ENCODE measurements at regions not wholly inside any gene's neighbourhood (a gene's known extent, or its start where the extent isn't known, plus 50 kb on each side); places are given as distances from the start of the nearest gene placed in this dataset.

DNA sequence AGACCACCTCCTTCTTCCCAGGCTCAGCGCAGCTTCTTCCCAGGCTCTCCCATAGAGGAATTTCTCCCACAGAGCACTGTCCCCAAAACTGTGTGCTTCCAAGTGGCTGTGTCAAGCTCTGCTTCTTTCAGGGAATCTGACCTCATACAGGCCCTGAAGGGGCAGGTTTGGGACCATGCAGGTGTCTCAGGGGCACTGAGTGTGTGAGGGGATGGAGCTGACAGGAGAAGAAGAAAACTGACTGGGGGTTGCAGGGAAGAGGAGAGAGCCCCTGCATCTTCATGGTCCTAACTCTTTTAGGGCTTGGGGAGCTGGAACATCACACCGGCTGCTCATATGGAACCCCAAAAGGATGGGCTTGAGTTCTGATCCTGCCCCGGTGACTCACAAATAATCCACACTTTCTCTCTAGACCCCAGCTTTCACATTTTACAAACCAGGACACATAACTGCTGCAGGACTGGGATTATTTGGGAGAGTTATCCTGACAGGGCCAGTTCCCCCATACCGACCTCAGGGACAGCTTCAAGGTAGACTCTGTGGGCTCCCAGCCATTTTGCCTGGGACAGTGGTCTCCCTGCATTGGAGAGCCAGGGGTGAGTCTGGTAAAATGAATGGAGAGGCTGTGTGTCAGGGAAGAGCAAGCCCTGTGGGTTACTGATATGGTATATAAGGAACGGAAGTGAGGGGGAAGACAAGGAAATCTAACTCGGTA lies 316.1 kb downstream of the TLE3 start:
- no peak for TF ChIP-seq TAF1 (IDR thresholded peaks at IDR 0.05; ENCODE audit: low read depth)
- TF ChIP-seq EP300 (IDR thresholded peaks at IDR 0.05; ENCODE audit: borderline replicate concordance): no peak
- TF ChIP-seq ZBTB7A (IDR thresholded peaks at IDR 0.05; ENCODE audit: low read depth): no peak
- TF ChIP-seq RAD21 (IDR thresholded peaks at IDR 0.05; ENCODE audit: low read depth): no peak
- no peak for TF ChIP-seq REST (IDR thresholded peaks at IDR 0.05; ENCODE audit: low read depth)
- TF ChIP-seq USF1 (IDR thresholded peaks at IDR 0.05): no peak
- TF ChIP-seq CREB1 (IDR thresholded peaks at IDR 0.05; ENCODE audit: low read depth): no peak

All from Ishikawa (cell line).